Hematopoietic multipotent progenitor cell (in vitro differentiated cells): ENCODE measurements at regions not wholly inside any gene's neighbourhood (a gene's known extent, or its start where the extent isn't known, plus 50 kb on each side); places are given as distances from the start of the nearest gene placed in this dataset. TPM values are rescaled to one million over a fixed set of nuclear protein-coding genes. Genes with fewer than 3 reads are reported as not detected.
A peak's percentile ranks its signal among the peaks of the same experiment; 100 is the strongest.
"Not testable (repeated sequence)": the region's sequence is repeated elsewhere in the genome, so short reads cannot be mapped to it uniquely, and the experiment has no call there.

Source experiments
- DNase-seq, 3 donors: peaks; one replicate each; pipeline ENCODE4 v3.0.0-alpha.2; 2011 to 2015; ENCODE audit warnings: low read depth in 2 of 3, low spot score in 2 of 3
- small RNA-seq: library from RNA; depleted of rRNA; stranded (forward); fragments of <200 nt; gene quantifications from one replicate; pipeline ENCODE3, GENCODE V24; 2012

GRCh38 chr15:44903281-44903680 is 53.2 kb upstream of the TERB2 start:
- not testable (repeated sequence) for DNase-seq

- peak in 1 of 3 donors; percentile 51 for DNase-seq
Measured at GRCh38 chr15:44904651-44905340, 51.7 kb upstream of the TERB2 start.

Small RNA genes lying in the stretch of these regions (small RNA-seq; reads per million reads assigned to genes)
- gene RF00019: not detected
- not detected for gene RNU1-119P
